Gastrocnemius medialis (tissue), 4 donors: ENCODE measurements at regions not wholly inside any gene's neighbourhood (a gene's known extent, or its start where the extent isn't known, plus 50 kb on each side); places are given as distances from the start of the nearest gene placed in this dataset.

Source experiments
- POLR2A ChIP-seq, 2 donors: fragments of 450-650 bp; IDR thresholded peaks; one replicate each; pipeline ENCODE4 v1.6.1; 2017; ENCODE audit warnings: antibody characterized with exemption in 2 of 2, mild to moderate bottlenecking in 2 of 2, moderate library complexity in 2 of 2
- TF ChIP-seq, protein P1 (sequence below), 5 experiments: fragments of 450-650 bp in 3 of 5; fragments of 200-600 bp in 2 of 5; sonication (generic) in 2 of 5; IDR thresholded peaks in 4 of 5; conservative IDR thresholded peaks in 1 of 5; 1 replicate in 4 of 5; 2 replicates in 1 of 5; pipeline ENCODE4 v1.5.1; 2016 to 2019; ENCODE audit warnings: antibody characterized with exemption in 5 of 5, mild to moderate bottlenecking in 3 of 5, moderate library complexity in 3 of 5

DNA sequence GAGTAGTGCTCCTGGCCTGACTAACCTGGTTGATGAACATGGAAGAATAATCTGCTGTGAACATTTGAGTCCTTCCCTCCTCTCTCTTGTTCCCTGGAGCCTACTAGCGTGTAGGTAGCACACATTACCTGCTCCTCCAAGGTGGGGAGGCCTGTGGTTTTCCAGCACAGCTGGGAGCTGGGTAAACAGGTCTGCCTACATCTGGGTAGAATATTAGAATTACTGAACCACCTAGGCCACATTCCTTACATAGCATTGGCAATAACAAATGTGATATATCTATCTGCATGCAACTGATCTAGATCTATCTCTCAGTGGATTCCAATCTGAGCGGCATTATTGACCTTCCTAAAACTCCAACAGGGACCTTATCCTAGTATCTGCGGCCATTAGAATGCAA, 151.0 kb upstream of the ZNF366 start:
- TF ChIP-seq, protein P1, sequence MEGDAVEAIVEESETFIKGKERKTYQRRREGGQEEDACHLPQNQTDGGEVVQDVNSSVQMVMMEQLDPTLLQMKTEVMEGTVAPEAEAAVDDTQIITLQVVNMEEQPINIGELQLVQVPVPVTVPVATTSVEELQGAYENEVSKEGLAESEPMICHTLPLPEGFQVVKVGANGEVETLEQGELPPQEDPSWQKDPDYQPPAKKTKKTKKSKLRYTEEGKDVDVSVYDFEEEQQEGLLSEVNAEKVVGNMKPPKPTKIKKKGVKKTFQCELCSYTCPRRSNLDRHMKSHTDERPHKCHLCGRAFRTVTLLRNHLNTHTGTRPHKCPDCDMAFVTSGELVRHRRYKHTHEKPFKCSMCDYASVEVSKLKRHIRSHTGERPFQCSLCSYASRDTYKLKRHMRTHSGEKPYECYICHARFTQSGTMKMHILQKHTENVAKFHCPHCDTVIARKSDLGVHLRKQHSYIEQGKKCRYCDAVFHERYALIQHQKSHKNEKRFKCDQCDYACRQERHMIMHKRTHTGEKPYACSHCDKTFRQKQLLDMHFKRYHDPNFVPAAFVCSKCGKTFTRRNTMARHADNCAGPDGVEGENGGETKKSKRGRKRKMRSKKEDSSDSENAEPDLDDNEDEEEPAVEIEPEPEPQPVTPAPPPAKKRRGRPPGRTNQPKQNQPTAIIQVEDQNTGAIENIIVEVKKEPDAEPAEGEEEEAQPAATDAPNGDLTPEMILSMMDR (IDR thresholded peaks at IDR 0.05 in 4 of 5, conservative IDR thresholded peaks at IDR 0.05 in 1 of 5), result no peak
- no peak for TF ChIP-seq POLR2A (IDR thresholded peaks at IDR 0.05)
